Sigmoid colon (tissue), 6 donors: ENCODE measurements at regions not wholly inside any gene's neighbourhood (a gene's known extent, or its start where the extent isn't known, plus 50 kb on each side); places are given as distances from the start of the nearest gene placed in this dataset.
"Not testable (repeated sequence)": the region's sequence is repeated elsewhere in the genome, so short reads cannot be mapped to it uniquely, and the experiment has no call there.

Experiments used
- DNase-seq: peaks from one replicate; pipeline ENCODE4 v3.0.0-alpha.2; 2019
- H3K27ac ChIP-seq, 4 donors: fragments of 200-600 bp; sonication (generic); one replicate each; pipeline ENCODE4 v1.5.1; 2016 to 2019; ENCODE audit warnings: mild to moderate bottlenecking in 1 of 4
- H3K27me3 ChIP-seq, 3 donors: fragments of 200-600 bp; sonication (generic); one replicate each; pipeline ENCODE4 v1.5.1; 2019; ENCODE audit warnings: mild to moderate bottlenecking in 1 of 3
- H3K36me3 ChIP-seq, 4 donors: fragments of 200-600 bp; sonication (generic); one replicate each; pipeline ENCODE4 v1.5.1; 2016 to 2019
- H3K4me1 ChIP-seq, 4 donors: fragments of 200-600 bp; sonication (generic); one replicate each; pipeline ENCODE4 v1.5.1; 2017 to 2019
- H3K4me3 ChIP-seq, 4 donors: fragments of 200-600 bp; sonication (generic); one replicate each; pipeline ENCODE4 v1.5.1; 2017 to 2019; ENCODE audit warnings: mild to moderate bottlenecking in 2 of 4, moderate library complexity in 1 of 4
- H3K9me3 ChIP-seq, 4 donors: fragments of 200-600 bp in 3 of 4; sonication (generic) in 3 of 4; one replicate each; pipeline versions ENCODE4 v1.5.1 to v1.6.1; 2013 to 2019
- CTCF ChIP-seq, 4 experiments: fragments of 450-650 bp in 3 of 4; fragments of 200-600 bp in 1 of 4; IDR thresholded peaks; one replicate each; pipeline ENCODE4 v1.5.1; 2016 to 2019; ENCODE audit warnings: antibody characterized with exemption in 4 of 4, mild to moderate bottlenecking in 3 of 4, moderate library complexity in 2 of 4
- EP300 ChIP-seq, 4 donors: sonication (generic); formaldehyde crosslinking; IDR thresholded peaks; one replicate each; pipeline ENCODE4 v1.6.1; 2017; ENCODE audit warnings: antibody characterized with exemption in 4 of 4
- POLR2A ChIP-seq, 2 donors: fragments of 450-650 bp; IDR thresholded peaks; one replicate each; pipeline ENCODE4 v1.6.1; 2016; ENCODE audit warnings: antibody characterized with exemption in 2 of 2, mild to moderate bottlenecking in 2 of 2, moderate library complexity in 2 of 2
- POLR2AphosphoS5 ChIP-seq, 4 donors: sonication (generic); formaldehyde crosslinking; IDR thresholded peaks; one replicate each; pipeline ENCODE4 v1.6.1; 2017; ENCODE audit warnings: antibody characterized with exemption in 4 of 4
- WGBS, 2 donors: extraction: QIAGEN DNeasy Blood & Tissue Kit; methylation state at CpG; one replicate each; pipeline ENCODE4 v1.1.7; 2013; 5-methylcytosine and 5-hydroxymethylcytosine counted together
- intact Hi-C: fragments of 100-400 bp; cut with DNase I; formaldehyde crosslinking; loops from one replicate; pipeline ENCODE4 v1.15.1; 2023
- donor health status: healthy with polysubstance abuse.
- donor health status: healthy.

- Histone ChIP-seq H3K4me3 (no peak overlapping the region), H3K27ac (no peak overlapping the region), H3K9me3 (peaks cover 0 to 3% (median 0%) of the 10 kb centered on the region in 4 donors), H3K27me3 (no peaks in the 10 kb centered on the region), H3K36me3 (no peaks in the 10 kb centered on the region), H3K4me1 (no peaks in the 10 kb centered on the region)
- DNase-seq: no peak
- TF ChIP-seq POLR2A (IDR thresholded peaks at IDR 0.05): no peak
- TF ChIP-seq CTCF (IDR thresholded peaks at IDR 0.05): no peak
- no peak for TF ChIP-seq POLR2AphosphoS5 (IDR thresholded peaks at IDR 0.05)
- TF ChIP-seq EP300 (IDR thresholded peaks at IDR 0.05): no peak
- intact Hi-C loops: no loop called here
- WGBS, 2 donors: 52 to 54% methylated on average over 2 of the region's 2 CpGs
Observed at GRCh38 chr3:76532158-76532822, 507.6 kb upstream of the ROBO2 start.

- H3K9me3 ChIP-seq, H3K4me1 ChIP-seq, H3K27me3 ChIP-seq, H3K4me3 ChIP-seq, H3K27ac ChIP-seq, intact Hi-C loops, DNase-seq, H3K36me3 ChIP-seq: not testable (repeated sequence)
- 56 to 60% methylated on average over 4 of the region's 4 CpGs for WGBS, 2 donors
Observed at GRCh38 chr3:76533710-76534109, 506.2 kb upstream of the ROBO2 start.

- H3K4me3 ChIP-seq: not testable (repeated sequence)
- whole genome bisulfite sequencing, 2 donors: 76 to 81% methylated on average over 3 of the region's 3 CpGs
Observed at GRCh38 chr3:76537857-76538256, 502.0 kb upstream of the ROBO2 start.

GRCh38 chr3:76547674-76548073, 492.2 kb upstream of the ROBO2 start:
- no peaks in the 10 kb centered on the region for H3K4me1 ChIP-seq
- TF ChIP-seq POLR2A (IDR thresholded peaks at IDR 0.05): no peak
- TF ChIP-seq EP300 (IDR thresholded peaks at IDR 0.05): no peak
- no peak for TF ChIP-seq CTCF (IDR thresholded peaks at IDR 0.05)
- TF ChIP-seq POLR2AphosphoS5 (IDR thresholded peaks at IDR 0.05): no peak
- no peak for DNase-seq
- 76 to 90% methylated on average over 2 of the region's 2 CpGs for WGBS, 2 donors
- no peak overlapping the region for H3K4me3 ChIP-seq
- no peaks in the 10 kb centered on the region for H3K27me3 ChIP-seq
- intact Hi-C loops: no loop called here
- H3K9me3 ChIP-seq: no peaks in the 10 kb centered on the region
- no peak overlapping the region for H3K27ac ChIP-seq
- no peaks in the 10 kb centered on the region for H3K36me3 ChIP-seq

More at GRCh38 chr3:76537857-76538256, 502.0 kb upstream of the ROBO2 start:
- H3K36me3 ChIP-seq, H3K4me1 ChIP-seq, H3K27ac ChIP-seq, H3K9me3 ChIP-seq, DNase-seq, H3K27me3 ChIP-seq, intact Hi-C loops: not testable (repeated sequence)

GRCh38 chr3:76550522-76551201, 489.2 kb upstream of the ROBO2 start:
- no peak for TF ChIP-seq EP300 (IDR thresholded peaks at IDR 0.05)

GRCh38 chr3:76551739-76552138, 488.2 kb upstream of the ROBO2 start:
- H3K27me3 ChIP-seq: no peaks in the 10 kb centered on the region
- no peaks in the 10 kb centered on the region for H3K4me1 ChIP-seq
- H3K27ac ChIP-seq: no peak overlapping the region
- WGBS, 2 donors: 92% methylated on average over 5 of the region's 5 CpGs
- H3K4me3 ChIP-seq: no peak overlapping the region
- TF ChIP-seq CTCF (IDR thresholded peaks at IDR 0.05): no peak
- no peak for TF ChIP-seq POLR2A (IDR thresholded peaks at IDR 0.05)
- TF ChIP-seq EP300 (IDR thresholded peaks at IDR 0.05): no peak
- no peak for TF ChIP-seq POLR2AphosphoS5 (IDR thresholded peaks at IDR 0.05)
- no peak for DNase-seq
- no peaks in the 10 kb centered on the region for H3K9me3 ChIP-seq
- no peaks in the 10 kb centered on the region for H3K36me3 ChIP-seq
- intact Hi-C loops: no loop called here

More at GRCh38 chr3:76550522-76551201, 489.2 kb upstream of the ROBO2 start:
- Histone ChIP-seq H3K4me1 (no peaks in the 10 kb centered on the region), H3K4me3 (no peak overlapping the region), H3K27ac (no peak overlapping the region), H3K27me3 (no peaks in the 10 kb centered on the region), H3K36me3 (no peaks in the 10 kb centered on the region), H3K9me3 (no peaks in the 10 kb centered on the region)
- 84 to 94% methylated on average over 7 of the region's 7 CpGs for WGBS, 2 donors
- DNase-seq: no peak
- intact Hi-C loops: no loop called here
